ENCODE measurements at regions not wholly inside any gene's neighbourhood (a gene's known extent, or its start where the extent isn't known, plus 50 kb on each side); places are given as distances from the start of the nearest gene placed in this dataset.
A peak's percentile ranks its signal among the peaks of the same experiment; 100 is the strongest.

- H3K4me1 Mint-ChIP-seq (ENCODE audit: low read depth, unreplicated experiment) = peaks cover 13% of the 10 kb centered on the region
- no peak overlapping the region for H3K4me3 Mint-ChIP-seq (ENCODE audit: unreplicated experiment)
- H3K36me3 Mint-ChIP-seq (ENCODE audit: unreplicated experiment) = no peaks in the 10 kb centered on the region
- peaks cover 1% of the 10 kb centered on the region for H3K9me3 Mint-ChIP-seq (ENCODE audit: unreplicated experiment)
- no peaks in the 10 kb centered on the region for H3K27me3 Mint-ChIP-seq (ENCODE audit: unreplicated experiment)
- no peak overlapping the region for H3K27ac Mint-ChIP-seq (ENCODE audit: unreplicated experiment)
- DNase-seq = no peak
- no peak for TF ChIP-seq CTCF (IDR thresholded peaks at IDR 0.05; ENCODE audit: partially characterized antibody, unreplicated experiment)
Observed at GRCh38 chr7:25845464-25845863, 306.5 kb upstream of the NFE2L3 start.

- TF ChIP-seq CTCF (IDR thresholded peaks at IDR 0.05; ENCODE audit: partially characterized antibody, unreplicated experiment) = no peak
- no peak overlapping the region for H3K4me3 Mint-ChIP-seq (ENCODE audit: unreplicated experiment)
- H3K27ac Mint-ChIP-seq (ENCODE audit: unreplicated experiment) = no peak overlapping the region
- H3K9me3 Mint-ChIP-seq (ENCODE audit: unreplicated experiment) = peaks cover 2% of the 10 kb centered on the region
- no peaks in the 10 kb centered on the region for H3K36me3 Mint-ChIP-seq (ENCODE audit: unreplicated experiment)
- H3K27me3 Mint-ChIP-seq (ENCODE audit: unreplicated experiment) = no peaks in the 10 kb centered on the region
- peaks cover 20% of the 10 kb centered on the region for H3K4me1 Mint-ChIP-seq (ENCODE audit: low read depth, unreplicated experiment)
- DNase-seq = no peak
Observed at GRCh38 chr7:25846722-25847121, 305.3 kb upstream of the NFE2L3 start.

GRCh38 chr7:25847336-25848070, 304.5 kb upstream of the NFE2L3 start:
- Mint-ChIP-seq H3K36me3 (ENCODE audit: unreplicated experiment) (no peaks in the 10 kb centered on the region), H3K4me3 (ENCODE audit: unreplicated experiment) (no peak overlapping the region), H3K9me3 (ENCODE audit: unreplicated experiment) (peaks cover 3% of the 10 kb centered on the region), H3K27ac (ENCODE audit: unreplicated experiment) (no peak overlapping the region), H3K27me3 (ENCODE audit: unreplicated experiment) (no peaks in the 10 kb centered on the region), H3K4me1 (ENCODE audit: low read depth, unreplicated experiment) (peaks cover 23% of the 10 kb centered on the region)
- no peak for DNase-seq
- no peak for TF ChIP-seq CTCF (IDR thresholded peaks at IDR 0.05; ENCODE audit: partially characterized antibody, unreplicated experiment)

- Mint-ChIP-seq H3K4me3 (ENCODE audit: unreplicated experiment) (no peak overlapping the region), H3K36me3 (ENCODE audit: unreplicated experiment) (no peaks in the 10 kb centered on the region), H3K4me1 (ENCODE audit: low read depth, unreplicated experiment) (peaks cover 32% of the 10 kb centered on the region), H3K27me3 (ENCODE audit: unreplicated experiment) (no peaks in the 10 kb centered on the region), H3K27ac (ENCODE audit: unreplicated experiment) (peak overlapping the region; percentile 53), H3K9me3 (ENCODE audit: unreplicated experiment) (peaks cover 5% of the 10 kb centered on the region)
- no peak for DNase-seq
- TF ChIP-seq CTCF (IDR thresholded peaks at IDR 0.05; ENCODE audit: partially characterized antibody, unreplicated experiment) = no peak
Observed at GRCh38 chr7:25849500-25850184, 302.4 kb upstream of the NFE2L3 start.

GRCh38 chr7:25850216-25850615, 301.8 kb upstream of the NFE2L3 start:
- no peak overlapping the region for H3K4me3 Mint-ChIP-seq (ENCODE audit: unreplicated experiment)
- H3K27ac Mint-ChIP-seq (ENCODE audit: unreplicated experiment) = no peak overlapping the region
- no peak for DNase-seq
- no peaks in the 10 kb centered on the region for H3K36me3 Mint-ChIP-seq (ENCODE audit: unreplicated experiment)
- H3K27me3 Mint-ChIP-seq (ENCODE audit: unreplicated experiment) = peaks cover 3% of the 10 kb centered on the region
- peaks cover 8% of the 10 kb centered on the region for H3K9me3 Mint-ChIP-seq (ENCODE audit: unreplicated experiment)
- no peak for TF ChIP-seq CTCF (IDR thresholded peaks at IDR 0.05; ENCODE audit: partially characterized antibody, unreplicated experiment)
- peaks cover 32% of the 10 kb centered on the region for H3K4me1 Mint-ChIP-seq (ENCODE audit: low read depth, unreplicated experiment)

Data from glutamatergic neuron (in vitro differentiated cells).